GM21825 (cell line): ENCODE measurements at regions not wholly inside any gene's neighbourhood (a gene's known extent, or its start where the extent isn't known, plus 50 kb on each side); places are given as distances from the start of the nearest gene placed in this dataset.
"Not testable (repeated sequence)": the region's sequence is repeated elsewhere in the genome, so short reads cannot be mapped to it uniquely, and the experiment has no call there.

Experiments used
- ATAC-seq: cut with Tn5 transposase; IDR thresholded peaks from one replicate; pipeline ENCODE4 v1.9.1; 2021; ENCODE audit warnings: mild to moderate bottlenecking, moderate library complexity; ENCODE audit not compliant: unreplicated experiment

GRCh38 chrX:144494074-144494473 lies 610.2 kb downstream of the UBE2NL start:
- ATAC-seq, result no peak

GRCh38 chrX:144531877-144532276 lies 648.0 kb downstream of the UBE2NL start:
- no peak for ATAC-seq

DNA sequence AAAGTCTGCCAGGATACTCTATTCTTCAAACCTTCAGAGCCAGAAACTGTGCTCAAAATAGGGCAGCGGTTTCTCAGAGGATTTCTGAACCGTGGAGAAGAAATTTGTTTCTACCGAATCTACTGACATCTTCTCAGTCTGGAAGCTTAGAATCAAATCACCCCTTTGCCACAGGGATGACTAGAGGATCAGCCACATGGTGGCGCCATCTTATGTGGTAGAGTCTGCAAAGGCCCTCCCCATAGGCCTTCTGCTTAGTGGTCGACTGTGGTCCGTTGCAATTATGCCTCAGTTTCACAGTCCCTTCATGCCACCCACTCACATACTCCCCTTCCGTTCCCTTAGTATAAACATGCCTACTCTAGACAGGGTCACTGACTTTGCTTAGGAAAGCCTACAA lies 680.7 kb upstream of the SPANXN1 start:
- no peak for ATAC-seq

DNA sequence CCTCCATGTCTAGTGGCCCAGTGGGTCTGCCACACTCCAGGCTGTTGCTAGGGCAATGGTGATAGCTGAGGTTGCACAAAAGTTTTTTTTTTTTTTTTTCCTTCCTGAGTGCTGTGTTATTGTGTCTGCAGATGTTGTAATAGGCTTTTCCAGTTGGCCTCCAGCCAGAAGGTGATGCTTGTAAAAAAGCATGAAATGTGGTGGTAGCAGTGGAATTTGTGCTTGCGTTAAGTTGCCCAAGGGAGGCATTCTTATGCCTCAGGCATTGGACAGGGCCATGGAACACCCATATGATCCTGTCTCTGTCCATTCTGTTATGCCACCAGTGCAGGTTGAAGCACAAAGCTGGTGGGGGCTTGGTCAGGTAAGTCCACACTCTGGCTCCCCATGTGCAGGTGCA lies 660.5 kb upstream of the SPANXN1 start:
- no peak for ATAC-seq

GRCh38 chrX:144592036-144592435 lies 655.3 kb upstream of the SPANXN1 start:
- no peak for ATAC-seq

DNA sequence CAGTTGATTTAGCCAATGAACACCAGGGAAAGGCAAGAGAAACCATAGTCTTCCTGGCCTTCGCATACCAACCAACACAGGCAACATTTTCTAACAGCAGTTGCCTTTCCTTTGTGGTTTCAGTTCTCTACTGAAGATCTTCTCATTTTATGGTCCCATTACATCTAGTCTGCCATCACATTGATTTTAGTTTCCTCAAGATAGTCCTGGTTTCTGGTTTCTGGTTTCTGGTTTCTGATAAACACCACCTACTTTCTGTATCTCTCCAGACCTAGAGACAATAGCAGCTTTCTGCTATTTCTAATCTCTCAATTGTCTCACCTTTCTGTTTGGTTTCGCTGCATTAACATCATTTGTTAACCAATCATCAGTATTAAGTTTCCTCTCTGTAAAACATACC lies 646.3 kb upstream of the SPANXN1 start:
- ATAC-seq, result no peak

DNA sequence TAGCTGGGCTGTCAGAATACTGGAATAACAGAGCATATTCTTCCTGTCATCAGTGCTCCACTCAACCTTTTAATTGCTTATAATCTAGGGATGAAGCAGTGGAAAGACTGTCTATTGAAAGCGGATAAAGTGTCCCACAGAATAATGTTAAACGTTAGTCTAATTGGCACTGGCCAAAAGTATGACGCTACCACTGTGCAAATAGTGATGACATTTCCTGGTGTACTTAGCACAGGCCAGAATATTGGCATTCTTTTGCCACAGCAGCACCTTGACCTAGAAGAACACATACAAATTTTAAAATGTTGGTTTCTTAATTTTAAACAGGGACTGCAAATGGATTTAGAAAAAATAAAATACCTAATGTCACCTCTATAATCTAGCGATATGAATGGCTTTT lies 635.2 kb upstream of the SPANXN1 start:
- no peak for ATAC-seq

GRCh38 chrX:144616317-144616716 lies 631.0 kb upstream of the SPANXN1 start:
- no peak for ATAC-seq

GRCh38 chrX:144627947-144628346 lies 619.4 kb upstream of the SPANXN1 start:
- no peak for ATAC-seq

GRCh38 chrX:144634451-144634850 lies 612.9 kb upstream of the SPANXN1 start:
- ATAC-seq, result not testable (repeated sequence)

GRCh38 chrX:144637731-144638130 lies 609.6 kb upstream of the SPANXN1 start:
- ATAC-seq, result no peak

GRCh38 chrX:144648788-144649187 lies 598.5 kb upstream of the SPANXN1 start:
- no peak for ATAC-seq

DNA sequence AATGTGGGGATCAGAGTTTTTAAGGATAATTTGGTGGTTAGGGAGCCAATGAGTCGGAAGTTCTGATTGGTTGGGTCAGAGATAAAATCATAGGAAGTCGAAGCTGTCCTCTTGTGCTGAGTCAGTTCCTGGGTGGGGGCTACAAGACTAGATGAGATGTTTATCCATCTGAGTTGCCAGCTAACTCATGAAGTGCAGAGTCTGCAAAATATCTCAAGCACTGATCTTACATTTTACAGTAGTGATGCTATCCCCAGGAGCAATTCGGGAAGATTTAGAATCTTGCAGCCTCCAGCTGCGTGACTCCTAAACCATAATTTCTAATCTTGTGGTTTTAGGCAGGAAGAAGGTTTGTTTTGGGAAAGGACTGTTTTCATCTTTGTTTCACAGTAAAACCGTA lies 565.8 kb upstream of the SPANXN1 start:
- no peak for ATAC-seq

- ATAC-seq, result no peak
Observed at GRCh38 chrX:144683247-144683646, 564.1 kb upstream of the SPANXN1 start.

DNA sequence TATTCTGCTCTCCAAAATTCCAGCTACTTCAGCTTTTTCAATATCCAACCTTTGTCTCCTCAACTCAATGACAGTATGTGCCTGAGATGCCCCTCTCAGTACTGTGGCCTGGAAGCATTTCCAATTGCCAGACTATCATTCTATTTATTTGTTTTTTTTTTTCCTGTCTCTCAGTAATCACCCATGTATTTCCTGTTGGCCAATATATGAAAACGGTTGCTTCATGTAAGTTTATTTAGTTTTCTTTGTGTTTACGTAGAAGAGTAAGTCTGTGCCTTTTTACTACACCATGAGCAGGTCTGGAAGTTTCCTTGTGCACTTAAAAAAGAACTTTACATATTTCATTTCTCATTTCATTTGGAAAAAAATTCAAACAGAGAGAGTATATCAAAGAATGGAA lies 537.5 kb upstream of the SPANXN1 start:
- ATAC-seq, result no peak

GRCh38 chrX:144715337-144715736 lies 532.0 kb upstream of the SPANXN1 start:
- no peak for ATAC-seq

- ATAC-seq, result no peak
Observed at GRCh38 chrX:144716187-144716586, 531.1 kb upstream of the SPANXN1 start.

- no peak for ATAC-seq
Observed at GRCh38 chrX:144717682-144718081, 529.6 kb upstream of the SPANXN1 start.

GRCh38 chrX:144722307-144722706 lies 525.0 kb upstream of the SPANXN1 start:
- no peak for ATAC-seq

- ATAC-seq, result no peak
Observed at GRCh38 chrX:144730471-144730870, 516.8 kb upstream of the SPANXN1 start.

DNA sequence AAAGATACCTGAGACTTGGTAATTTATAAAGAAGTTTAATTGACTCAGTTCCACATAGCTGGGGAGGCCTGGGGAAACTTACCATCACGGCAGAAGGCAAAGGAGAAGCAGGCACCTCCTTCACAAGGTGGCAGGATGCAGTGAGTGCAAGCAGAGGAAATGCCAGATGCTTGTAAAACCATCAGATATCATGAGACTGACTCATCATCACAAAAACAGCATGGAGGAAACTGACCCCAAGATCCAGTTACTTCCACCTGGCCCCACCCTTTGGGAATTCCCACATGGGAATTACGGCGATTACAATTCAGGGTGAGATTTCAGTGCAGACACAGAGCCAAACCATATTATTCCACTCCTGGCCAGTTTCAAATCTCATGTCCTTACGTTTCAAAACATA lies 514.7 kb upstream of the SPANXN1 start:
- ATAC-seq, result no peak

- ATAC-seq, result no peak
Observed at GRCh38 chrX:144738246-144738645, 509.1 kb upstream of the SPANXN1 start.

- ATAC-seq, result no peak
Observed at GRCh38 chrX:144768540-144768939, 478.8 kb upstream of the SPANXN1 start.

- not testable (repeated sequence) for ATAC-seq
Observed at GRCh38 chrX:144783528-144783927, 463.8 kb upstream of the SPANXN1 start.
